GM23338 (cell line): ENCODE measurements at regions not wholly inside any gene's neighbourhood (a gene's known extent, or its start where the extent isn't known, plus 50 kb on each side); places are given as distances from the start of the nearest gene placed in this dataset.

Source experiments
- ATAC-seq: fragments of 200-7000 bp; cut with Tn5 transposase; 3 replicates; pipeline ENCODE4 v1.9.1; 2020
- DNase-seq: peaks from one replicate; pipeline ENCODE4 v3.0.0-alpha.2; 2015; ENCODE audit warnings: low spot score
- H2AFZ ChIP-seq: fragments of 200-600 bp; sonication (generic); 2 replicates; pipeline ENCODE4 v1.8.0; 2016; ENCODE audit warnings: antibody characterized with exemption, mild to moderate bottlenecking, moderate library complexity
- H3F3A ChIP-seq: fragments of 200-600 bp; sonication (generic); replicated peaks from 2 replicates; pipeline ENCODE4 v1.8.0; 2017; ENCODE audit warnings: antibody characterized with exemption, mixed run types, low read depth
- H3K27ac ChIP-seq: fragments of 200-600 bp; sonication (generic); 2 replicates; pipeline ENCODE4 v1.6.1; 2016; ENCODE audit warnings: low read depth
- H3K27me3 ChIP-seq: fragments of 200-600 bp; sonication (generic); 2 replicates; pipeline ENCODE4 v1.8.0; 2016; ENCODE audit warnings: mild to moderate bottlenecking, mixed run types, moderate library complexity; ENCODE audit not compliant: insufficient read depth
- H3K36me3 ChIP-seq: fragments of 200-600 bp; sonication (generic); 2 replicates; pipeline ENCODE4 v1.8.0; 2016; ENCODE audit warnings: mild to moderate bottlenecking; ENCODE audit not compliant: insufficient read depth
- H3K4me1 ChIP-seq: fragments of 200-600 bp; sonication (generic); 2 replicates; pipeline ENCODE4 v1.8.0; 2016; ENCODE audit warnings: mild to moderate bottlenecking, moderate library complexity; ENCODE audit not compliant: insufficient read depth
- H3K4me2 ChIP-seq: fragments of 200-600 bp; sonication (generic); 2 replicates; pipeline ENCODE4 v1.7.1; 2017; ENCODE audit warnings: mixed run types
- H3K4me3 ChIP-seq: fragments of 200-600 bp; sonication (generic); 2 replicates; pipeline ENCODE4 v1.6.1; 2016; ENCODE audit warnings: mixed run types
- H3K79me2 ChIP-seq: fragments of 200-600 bp; sonication (generic); replicated peaks from 2 replicates; pipeline ENCODE4 v1.8.0; 2017; ENCODE audit warnings: mild to moderate bottlenecking; ENCODE audit not compliant: insufficient read depth
- H3K9me2 ChIP-seq: fragments of 200-600 bp; sonication (generic); 2 replicates; pipeline ENCODE4 v1.8.0; 2017; ENCODE audit not compliant: insufficient read depth
- H4K20me1 ChIP-seq: fragments of 200-600 bp; sonication (generic); replicated peaks from 2 replicates; pipeline ENCODE4 v1.8.0; 2017; ENCODE audit warnings: mild to moderate bottlenecking; ENCODE audit not compliant: insufficient read depth
- H3K27ac Mint-ChIP-seq: 2 replicates; pipeline ENCODE4 v1.8.0; 2020; ENCODE audit warnings: inconsistent platforms, mild to moderate bottlenecking, moderate library complexity, mixed read lengths
- H3K27me3 Mint-ChIP-seq: 3 replicates; pipeline ENCODE4 v1.8.0; 2022; ENCODE audit warnings: low read depth, mild to moderate bottlenecking, moderate library complexity, mixed read lengths, inconsistent platforms; ENCODE audit not compliant: insufficient read depth, poor library complexity
- H3K36me3 Mint-ChIP-seq: 3 replicates; pipeline ENCODE4 v1.8.0; 2021; ENCODE audit warnings: low read depth, mild to moderate bottlenecking, inconsistent platforms, moderate library complexity, mixed read lengths
- H3K4me1 Mint-ChIP-seq: 3 replicates; pipeline ENCODE4 v1.8.0; 2020; ENCODE audit warnings: mild to moderate bottlenecking, inconsistent platforms, mixed read lengths
- H3K4me3 Mint-ChIP-seq: 3 replicates; pipeline ENCODE4 v1.8.0; 2021; ENCODE audit warnings: moderate library complexity, mild to moderate bottlenecking, inconsistent platforms, mixed read lengths
- H3K9me3 Mint-ChIP-seq: 3 replicates; pipeline ENCODE4 v1.8.0; 2020; ENCODE audit warnings: moderate library complexity, mild to moderate bottlenecking, inconsistent platforms, mixed read lengths
- ETS1 ChIP-seq: IDR thresholded peaks from 2 replicates; pipeline ENCODE4 v1.6.1; 2016; ENCODE audit warnings: antibody characterized with exemption
- EZH2 ChIP-seq: fragments of 200-600 bp; sonication (generic); IDR thresholded peaks from one replicate; pipeline ENCODE4 v1.8.0; 2017; ENCODE audit warnings: antibody characterized with exemption, mild to moderate bottlenecking, low read depth; ENCODE audit not compliant: unreplicated experiment
- ZNF114 ChIP-seq: fragments of 250-450 bp; sonication (Bioruptor Pico); IDR thresholded peaks from 2 replicates; pipeline ENCODE4 v1.5.0; 2020; ENCODE audit warnings: mild to moderate bottlenecking, moderate library complexity
- TF ChIP-seq, protein P1 (sequence below): fragments of 250-450 bp; sonication (Bioruptor Pico); IDR thresholded peaks from 2 replicates; pipeline ENCODE4 v1.5.0; 2020; ENCODE audit warnings: mild to moderate bottlenecking, moderate library complexity

GRCh38 chr13:54373211-54373610 lies 1344.6 kb downstream of the OLFM4 start (continued):
- TF ChIP-seq, protein P1, sequence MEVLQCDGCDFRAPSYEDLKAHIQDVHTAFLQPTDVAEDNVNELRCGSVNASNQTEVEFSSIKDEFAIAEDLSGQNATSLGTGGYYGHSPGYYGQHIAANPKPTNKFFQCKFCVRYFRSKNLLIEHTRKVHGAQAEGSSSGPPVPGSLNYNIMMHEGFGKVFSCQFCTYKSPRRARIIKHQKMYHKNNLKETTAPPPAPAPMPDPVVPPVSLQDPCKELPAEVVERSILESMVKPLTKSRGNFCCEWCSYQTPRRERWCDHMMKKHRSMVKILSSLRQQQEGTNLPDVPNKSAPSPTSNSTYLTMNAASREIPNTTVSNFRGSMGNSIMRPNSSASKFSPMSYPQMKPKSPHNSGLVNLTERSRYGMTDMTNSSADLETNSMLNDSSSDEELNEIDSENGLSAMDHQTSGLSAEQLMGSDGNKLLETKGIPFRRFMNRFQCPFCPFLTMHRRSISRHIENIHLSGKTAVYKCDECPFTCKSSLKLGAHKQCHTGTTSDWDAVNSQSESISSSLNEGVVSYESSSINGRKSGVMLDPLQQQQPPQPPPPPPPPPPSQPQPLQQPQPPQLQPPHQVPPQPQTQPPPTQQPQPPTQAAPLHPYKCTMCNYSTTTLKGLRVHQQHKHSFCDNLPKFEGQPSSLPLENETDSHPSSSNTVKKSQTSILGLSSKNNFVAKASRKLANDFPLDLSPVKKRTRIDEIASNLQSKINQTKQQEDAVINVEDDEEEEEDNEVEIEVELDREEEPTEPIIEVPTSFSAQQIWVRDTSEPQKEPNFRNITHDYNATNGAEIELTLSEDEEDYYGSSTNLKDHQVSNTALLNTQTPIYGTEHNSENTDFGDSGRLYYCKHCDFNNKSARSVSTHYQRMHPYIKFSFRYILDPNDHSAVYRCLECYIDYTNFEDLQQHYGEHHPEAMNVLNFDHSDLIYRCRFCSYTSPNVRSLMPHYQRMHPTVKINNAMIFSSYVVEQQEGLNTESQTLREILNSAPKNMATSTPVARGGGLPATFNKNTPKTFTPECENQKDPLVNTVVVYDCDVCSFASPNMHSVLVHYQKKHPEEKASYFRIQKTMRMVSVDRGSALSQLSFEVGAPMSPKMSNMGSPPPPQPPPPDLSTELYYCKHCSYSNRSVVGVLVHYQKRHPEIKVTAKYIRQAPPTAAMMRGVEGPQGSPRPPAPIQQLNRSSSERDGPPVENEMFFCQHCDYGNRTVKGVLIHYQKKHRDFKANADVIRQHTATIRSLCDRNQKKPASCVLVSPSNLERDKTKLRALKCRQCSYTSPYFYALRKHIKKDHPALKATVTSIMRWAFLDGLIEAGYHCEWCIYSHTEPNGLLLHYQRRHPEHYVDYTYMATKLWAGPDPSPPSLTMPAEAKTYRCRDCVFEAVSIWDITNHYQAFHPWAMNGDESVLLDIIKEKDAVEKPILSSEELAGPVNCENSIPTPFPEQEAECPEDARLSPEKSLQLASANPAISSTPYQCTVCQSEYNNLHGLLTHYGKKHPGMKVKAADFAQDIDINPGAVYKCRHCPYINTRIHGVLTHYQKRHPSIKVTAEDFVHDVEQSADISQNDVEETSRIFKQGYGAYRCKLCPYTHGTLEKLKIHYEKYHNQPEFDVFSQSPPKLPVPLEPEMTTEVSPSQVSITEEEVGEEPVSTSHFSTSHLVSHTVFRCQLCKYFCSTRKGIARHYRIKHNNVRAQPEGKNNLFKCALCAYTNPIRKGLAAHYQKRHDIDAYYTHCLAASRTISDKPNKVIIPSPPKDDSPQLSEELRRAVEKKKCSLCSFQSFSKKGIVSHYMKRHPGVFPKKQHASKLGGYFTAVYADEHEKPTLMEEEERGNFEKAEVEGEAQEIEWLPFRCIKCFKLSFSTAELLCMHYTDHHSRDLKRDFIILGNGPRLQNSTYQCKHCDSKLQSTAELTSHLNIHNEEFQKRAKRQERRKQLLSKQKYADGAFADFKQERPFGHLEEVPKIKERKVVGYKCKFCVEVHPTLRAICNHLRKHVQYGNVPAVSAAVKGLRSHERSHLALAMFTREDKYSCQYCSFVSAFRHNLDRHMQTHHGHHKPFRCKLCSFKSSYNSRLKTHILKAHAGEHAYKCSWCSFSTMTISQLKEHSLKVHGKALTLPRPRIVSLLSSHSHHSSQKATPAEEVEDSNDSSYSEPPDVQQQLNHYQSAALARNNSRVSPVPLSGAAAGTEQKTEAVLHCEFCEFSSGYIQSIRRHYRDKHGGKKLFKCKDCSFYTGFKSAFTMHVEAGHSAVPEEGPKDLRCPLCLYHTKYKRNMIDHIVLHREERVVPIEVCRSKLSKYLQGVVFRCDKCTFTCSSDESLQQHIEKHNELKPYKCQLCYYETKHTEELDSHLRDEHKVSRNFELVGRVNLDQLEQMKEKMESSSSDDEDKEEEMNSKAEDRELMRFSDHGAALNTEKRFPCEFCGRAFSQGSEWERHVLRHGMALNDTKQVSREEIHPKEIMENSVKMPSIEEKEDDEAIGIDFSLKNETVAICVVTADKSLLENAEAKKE (CRISPR knock-in tag), result peak; percentile 79
- no peak for TF ChIP-seq EZH2

DNA sequence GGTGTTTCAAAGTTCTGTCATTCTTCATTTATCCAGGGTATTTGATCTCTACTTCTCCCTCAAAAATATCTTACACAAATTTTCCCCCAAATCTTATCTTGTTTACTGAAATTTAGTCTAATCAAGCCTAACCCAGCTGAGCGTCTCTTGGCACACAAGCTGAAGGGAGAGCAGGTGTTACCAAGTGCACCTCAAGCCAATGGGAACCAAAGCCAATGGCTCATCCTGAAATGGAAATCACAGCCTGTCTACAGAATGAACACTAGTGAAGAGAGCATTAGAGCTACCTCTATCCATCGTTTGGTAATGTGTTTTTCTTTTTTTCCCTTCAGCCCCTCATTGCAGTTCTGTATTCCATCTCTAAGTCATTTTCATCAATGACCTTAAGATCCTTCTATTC lies 1350.8 kb downstream of the OLFM4 start:
- no peak for ATAC-seq

More for the DNA sequence above, 1350.8 kb downstream of the OLFM4 start:
- no peaks in the 10 kb centered on the region for H3F3A ChIP-seq
- Mint-ChIP-seq H3K4me1 (peaks cover 37% of the 10 kb centered on the region), H3K9me3 (no peaks in the 10 kb centered on the region), H3K4me3 (no peak overlapping the region), H3K27me3 (peaks cover 7% of the 10 kb centered on the region), H3K27ac (no peak overlapping the region), H3K36me3 (no peaks in the 10 kb centered on the region)
- H3K4me3 ChIP-seq, result no peak overlapping the region
- H3K4me2 ChIP-seq, result no peak overlapping the region
- no peaks in the 10 kb centered on the region for H3K36me3 ChIP-seq
- no peak overlapping the region for H3K27ac ChIP-seq
- H4K20me1 ChIP-seq, result no peaks in the 10 kb centered on the region
- H3K9me2 ChIP-seq, result no peaks in the 10 kb centered on the region
- H2AFZ ChIP-seq, result no peak overlapping the region
- peaks cover 36% of the 10 kb centered on the region for H3K4me1 ChIP-seq
- H3K27me3 ChIP-seq, result peaks cover 8% of the 10 kb centered on the region
- no peaks in the 10 kb centered on the region for H3K79me2 ChIP-seq
- DNase-seq, result no peak
- TF ChIP-seq, protein P1 (CRISPR knock-in tag), result no peak
- TF ChIP-seq ZNF114 (CRISPR knock-in tag) (no peak), ETS1 (no peak)
